SK-N-SH (cell line): ENCODE measurements at regions not wholly inside any gene's neighbourhood (a gene's known extent, or its start where the extent isn't known, plus 50 kb on each side); places are given as distances from the start of the nearest gene placed in this dataset.

Source experiments
- CTCF ChIA-PET: fragments of 300-600, 350-600 bp; formaldehyde crosslinking; extraction: SDS; loops from one replicate; lab custom pipeline; 2021; lab: Yijun Ruan, JAX
- POLR2A ChIA-PET: fragments of 350-600 bp; sonication (Branson Sonifier 250); formaldehyde crosslinking; extraction: SDS; loops from one replicate; lab custom pipeline; 2020; ENCODE audit warnings: antibody characterized with exemption, inconsistent platforms; lab: Yijun Ruan, JAX
- DNase-seq: peaks from one replicate; pipeline ENCODE4 v3.0.0; 2012
- H2AFZ ChIP-seq: fragments of 200-600 bp; sonication (generic); 2 replicates; pipeline ENCODE4 v1.8.1; 2016; ENCODE audit warnings: antibody characterized with exemption, mild to moderate bottlenecking, low read depth
- H3F3A ChIP-seq: fragments of 200-600 bp; sonication (generic); replicated peaks from 2 replicates; pipeline ENCODE3; 2016; ENCODE audit warnings: antibody characterized with exemption, mild to moderate bottlenecking; ENCODE audit not compliant: insufficient read depth
- H3K27ac ChIP-seq, 2 experiments: fragments of 200-500 bp in 1 of 2; fragments of 200-600 bp in 1 of 2; sonication (Bioruptor generic) in 1 of 2; sonication (generic), shearing (Covaris generic) in 1 of 2; 2 replicates each; pipeline versions ENCODE4 v1.5.1 to v1.6.1; 2014 to 2016; ENCODE audit warnings: low read depth in 2 of 2, inconsistent platforms in 1 of 2, low read length in 1 of 2, mild to moderate bottlenecking in 1 of 2, mixed read lengths in 1 of 2
- H3K27me3 ChIP-seq: fragments of 200-600 bp; sonication (generic), shearing (Covaris generic); 2 replicates; pipeline ENCODE4 v1.6.1; 2016; ENCODE audit warnings: mixed run types; ENCODE audit not compliant: insufficient read depth
- H3K36me3 ChIP-seq, 2 experiments: fragments of 200-500 bp in 1 of 2; fragments of 200-600 bp in 1 of 2; sonication (Bioruptor generic) in 1 of 2; sonication (generic) in 1 of 2; replicated peaks in 1 of 2; 2 replicates each; pipeline versions ENCODE3 to v1.5.1; 2014 to 2016; ENCODE audit warnings: low read length in 1 of 2, mild to moderate bottlenecking in 1 of 2; ENCODE audit not compliant: insufficient read depth in 2 of 2, control insufficient read depth in 1 of 2
- H3K4me1 ChIP-seq, 2 experiments: fragments of 200-500 bp in 1 of 2; fragments of 200-600 bp in 1 of 2; sonication (Bioruptor generic) in 1 of 2; sonication (generic), shearing (Covaris generic) in 1 of 2; 2 replicates each; pipeline versions ENCODE4 v1.5.1 to v1.6.1; 2014 to 2016; ENCODE audit warnings: low read depth in 1 of 2, low read length in 1 of 2, mixed run types in 1 of 2; ENCODE audit not compliant: insufficient read depth in 2 of 2, control insufficient read depth in 1 of 2
- H3K4me2 ChIP-seq: fragments of 200-600 bp; sonication (generic), shearing (Covaris generic); 2 replicates; pipeline ENCODE4 v1.6.1; 2017; ENCODE audit warnings: mixed run types
- H3K4me3 ChIP-seq, 2 experiments: fragments of 200-500 bp in 1 of 2; fragments of 200-600 bp in 1 of 2; sonication (Bioruptor generic) in 1 of 2; sonication (generic), shearing (Covaris generic) in 1 of 2; 2 replicates each; pipeline versions ENCODE4 v1.5.1 to v1.8.1; 2014 to 2016; ENCODE audit warnings: low read depth in 2 of 2, inconsistent platforms in 1 of 2, low read length in 1 of 2, mild to moderate bottlenecking in 1 of 2, mixed read lengths in 1 of 2, moderate library complexity in 1 of 2
- H3K79me2 ChIP-seq: fragments of 200-600 bp; sonication (generic); 2 replicates; pipeline ENCODE4 v1.8.1; 2017; ENCODE audit warnings: mild to moderate bottlenecking; ENCODE audit not compliant: insufficient read depth
- H3K9ac ChIP-seq: fragments of 200-600 bp; sonication (generic); 2 replicates; pipeline ENCODE4 v1.6.1; 2017; ENCODE audit warnings: mixed run types
- H3K9me2 ChIP-seq: fragments of 200-600 bp; sonication (generic); 2 replicates; pipeline ENCODE4 v1.6.1; 2017; ENCODE audit warnings: mixed run types
- H3K9me3 ChIP-seq: fragments of 200-600 bp; sonication (generic); 2 replicates; pipeline ENCODE4 v1.6.1; 2017; ENCODE audit warnings: mixed run types, mild to moderate bottlenecking, moderate library complexity
- H4K20me1 ChIP-seq: fragments of 200-600 bp; sonication (generic); 2 replicates; pipeline ENCODE4 v1.6.1; 2017; ENCODE audit warnings: mild to moderate bottlenecking, mixed run types; ENCODE audit not compliant: insufficient read depth
- CHD2 ChIP-seq: fragments of 150-350 bp; IDR thresholded peaks from 2 replicates; pipeline ENCODE4 v1.6.1; 2018; ENCODE audit warnings: low read length; ENCODE audit not compliant: partially characterized antibody
- CTCF ChIP-seq: fragments of 200-600 bp; sonication (generic); IDR thresholded peaks from 2 replicates; pipeline ENCODE4 v1.6.1; 2017; ENCODE audit warnings: antibody characterized with exemption, mild to moderate bottlenecking, moderate library complexity
- ELF1 ChIP-seq: IDR thresholded peaks from 2 replicates; pipeline ENCODE4 v1.4.0; 2012
- EZH2phosphoT487 ChIP-seq: fragments of 200-600 bp; sonication (generic); IDR thresholded peaks from 2 replicates; pipeline ENCODE4 v1.6.1; 2017; ENCODE audit warnings: low read depth, mixed run types, mild to moderate bottlenecking, antibody characterized with exemption, moderate library complexity, borderline replicate concordance
- FOSL2 ChIP-seq: IDR thresholded peaks from 2 replicates; pipeline ENCODE4 v1.4.0; 2012; ENCODE audit warnings: low read depth, mild to moderate bottlenecking, moderate library complexity, borderline replicate concordance
- FOXJ3 ChIP-seq: sonication (generic); formaldehyde crosslinking; IDR thresholded peaks from 2 replicates; pipeline ENCODE4 v1.5.1; 2020; ENCODE audit warnings: mild to moderate bottlenecking, missing genetic modification reagents
- FOXM1 ChIP-seq: IDR thresholded peaks from 2 replicates; pipeline ENCODE4 v1.4.0; 2012; ENCODE audit warnings: low read depth, mild to moderate bottlenecking
- GABPA ChIP-seq: IDR thresholded peaks from 2 replicates; pipeline ENCODE4 v1.4.0; 2012; ENCODE audit warnings: low read depth, mild to moderate bottlenecking
- GATA2 ChIP-seq: sonication (generic); formaldehyde crosslinking; IDR thresholded peaks from 2 replicates; pipeline ENCODE4 v1.5.0; 2020; ENCODE audit warnings: mild to moderate bottlenecking, missing genetic modification reagents
- JUND ChIP-seq: IDR thresholded peaks from 2 replicates; pipeline ENCODE4 v1.4.0; 2012
- MXI1 ChIP-seq: IDR thresholded peaks from 2 replicates; pipeline ENCODE4 v1.6.1; 2012; ENCODE audit warnings: mild to moderate bottlenecking, low read depth, low read length, improper control_type of control experiment
- NFIC ChIP-seq: IDR thresholded peaks from 2 replicates; pipeline ENCODE4 v1.4.0; 2012; ENCODE audit warnings: borderline replicate concordance
- NRF1 ChIP-seq: IDR thresholded peaks from 2 replicates; pipeline ENCODE4 v1.6.1; 2012; ENCODE audit warnings: low read depth, mild to moderate bottlenecking, low read length
- PBX3 ChIP-seq: IDR thresholded peaks from 2 replicates; pipeline ENCODE4; 2012
- RXRA ChIP-seq: IDR thresholded peaks from 2 replicates; pipeline ENCODE4 v1.4.0; 2012; ENCODE audit warnings: low read depth, mild to moderate bottlenecking, borderline replicate concordance
- SIN3A ChIP-seq: IDR thresholded peaks from 2 replicates; pipeline ENCODE4 v1.6.1; 2012; ENCODE audit warnings: low read depth, mild to moderate bottlenecking, low read length, moderate library complexity, borderline replicate concordance
- TAF1 ChIP-seq: IDR thresholded peaks from 2 replicates; pipeline ENCODE4 v1.6.1; 2012; ENCODE audit warnings: low read depth, mild to moderate bottlenecking, low read length, moderate library complexity, borderline replicate concordance
- TCF12 ChIP-seq: IDR thresholded peaks from 2 replicates; pipeline ENCODE4 v1.4.0; 2012
- TEAD4 ChIP-seq: IDR thresholded peaks from 2 replicates; pipeline ENCODE4 v1.4.0; 2012; ENCODE audit warnings: mild to moderate bottlenecking, borderline replicate concordance; ENCODE audit not compliant: insufficient read depth
- USF2 ChIP-seq: fragments of 150-350 bp; IDR thresholded peaks from 2 replicates; pipeline ENCODE4 v1.6.1; 2017; ENCODE audit warnings: antibody characterized with exemption, low read length, low read depth, borderline replicate concordance
- WGBS: methylation state at CpG from one replicate; pipeline ENCODE4 v1.1.6; 2017; ENCODE audit warnings: low lambda C conversion rate; 5-methylcytosine and 5-hydroxymethylcytosine counted together
- TF ChIP-seq, protein P1 (sequence below): IDR thresholded peaks from 2 replicates; pipeline ENCODE4 v1.4.0; 2012; ENCODE audit warnings: low read depth, borderline replicate concordance
- TF ChIP-seq, protein P2 (sequence below): IDR thresholded peaks from 2 replicates; pipeline ENCODE4 v1.4.0; 2012; ENCODE audit warnings: low read depth
- TF ChIP-seq, protein P3 (sequence below): IDR thresholded peaks from 2 replicates; pipeline ENCODE4 v1.6.1; 2012; ENCODE audit warnings: mild to moderate bottlenecking, low read depth, low read length, moderate library complexity
- TF ChIP-seq, protein P4 (sequence below): IDR thresholded peaks from 2 replicates; pipeline ENCODE4 v1.4.0; 2012; ENCODE audit warnings: low read depth, borderline replicate concordance

DNA sequence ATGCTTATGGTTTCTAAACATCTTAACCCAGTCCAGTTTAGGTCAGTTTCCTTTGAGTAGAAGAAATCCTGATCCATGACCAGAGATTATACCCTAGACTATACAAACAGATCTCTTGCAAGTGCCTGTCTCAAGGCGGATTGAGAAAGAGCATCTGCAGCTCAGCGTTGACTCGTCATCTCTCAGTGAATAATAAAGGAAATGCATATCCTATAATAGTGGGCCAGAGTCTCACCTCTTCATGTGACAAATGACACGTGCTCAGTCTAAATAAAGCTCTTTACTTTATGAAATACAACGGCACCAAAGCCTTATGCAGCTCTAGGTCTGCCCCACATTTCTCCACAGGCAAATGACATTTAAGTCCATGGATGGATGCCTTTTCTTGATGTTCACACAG lies 179.4 kb upstream of the NR3C1 start:
- no peaks in the 10 kb centered on the region for H3K36me3 ChIP-seq
- H3K4me3 ChIP-seq: no peak overlapping the region
- ChIA-PET CTCF (interaction anchor here (1.1 to 1.2 kb wide), 3 partner anchors 10 to 17 kb away, joined by 3 to 4 read pairs (median 4); no protein-coding TSS in a partner anchor), POLR2A (no interaction called here)
- H3F3A ChIP-seq: no peaks in the 10 kb centered on the region
- 28% methylated on average over 5 of the region's 5 CpGs for WGBS
- H3K79me2 ChIP-seq: no peaks in the 10 kb centered on the region
- no peak for DNase-seq
- H2AFZ ChIP-seq: no peak overlapping the region; the same call in 1 of the 2 replicates
- no peaks in the 10 kb centered on the region for H3K4me1 ChIP-seq
- H4K20me1 ChIP-seq: no peaks in the 10 kb centered on the region
- H3K27me3 ChIP-seq: no peaks in the 10 kb centered on the region
- TF ChIP-seq MXI1 (no peak), FOXJ3 (CRISPR knock-in tag) (no peak), CTCF (no peak), SIN3A (no peak), ELF1 (no peak), RXRA (no peak), GABPA (no peak), NFIC (no peak), EZH2phosphoT487 (no peak), TAF1 (no peak), TCF12 (peak; percentile 59), GATA2 (CRISPR knock-in tag) (no peak), USF2 (no peak), FOXM1 (no peak), FOSL2 (0 out of 2 replicates have a peak, but pooled peaks have one; percentile 47), PBX3 (peak; percentile 29; the same call in 1 of the 2 replicates), TEAD4 (no peak), JUND (no peak), CHD2 (no peak), NRF1 (no peak)
- TF ChIP-seq, protein P1, sequence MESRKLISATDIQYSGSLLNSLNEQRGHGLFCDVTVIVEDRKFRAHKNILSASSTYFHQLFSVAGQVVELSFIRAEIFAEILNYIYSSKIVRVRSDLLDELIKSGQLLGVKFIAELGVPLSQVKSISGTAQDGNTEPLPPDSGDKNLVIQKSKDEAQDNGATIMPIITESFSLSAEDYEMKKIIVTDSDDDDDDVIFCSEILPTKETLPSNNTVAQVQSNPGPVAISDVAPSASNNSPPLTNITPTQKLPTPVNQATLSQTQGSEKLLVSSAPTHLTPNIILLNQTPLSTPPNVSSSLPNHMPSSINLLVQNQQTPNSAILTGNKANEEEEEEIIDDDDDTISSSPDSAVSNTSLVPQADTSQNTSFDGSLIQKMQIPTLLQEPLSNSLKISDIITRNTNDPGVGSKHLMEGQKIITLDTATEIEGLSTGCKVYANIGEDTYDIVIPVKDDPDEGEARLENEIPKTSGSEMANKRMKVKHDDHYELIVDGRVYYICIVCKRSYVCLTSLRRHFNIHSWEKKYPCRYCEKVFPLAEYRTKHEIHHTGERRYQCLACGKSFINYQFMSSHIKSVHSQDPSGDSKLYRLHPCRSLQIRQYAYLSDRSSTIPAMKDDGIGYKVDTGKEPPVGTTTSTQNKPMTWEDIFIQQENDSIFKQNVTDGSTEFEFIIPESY: no peak
- TF ChIP-seq, protein P2, sequence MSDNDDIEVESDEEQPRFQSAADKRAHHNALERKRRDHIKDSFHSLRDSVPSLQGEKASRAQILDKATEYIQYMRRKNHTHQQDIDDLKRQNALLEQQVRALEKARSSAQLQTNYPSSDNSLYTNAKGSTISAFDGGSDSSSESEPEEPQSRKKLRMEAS: peak; percentile 68
- TF ChIP-seq, protein P3, sequence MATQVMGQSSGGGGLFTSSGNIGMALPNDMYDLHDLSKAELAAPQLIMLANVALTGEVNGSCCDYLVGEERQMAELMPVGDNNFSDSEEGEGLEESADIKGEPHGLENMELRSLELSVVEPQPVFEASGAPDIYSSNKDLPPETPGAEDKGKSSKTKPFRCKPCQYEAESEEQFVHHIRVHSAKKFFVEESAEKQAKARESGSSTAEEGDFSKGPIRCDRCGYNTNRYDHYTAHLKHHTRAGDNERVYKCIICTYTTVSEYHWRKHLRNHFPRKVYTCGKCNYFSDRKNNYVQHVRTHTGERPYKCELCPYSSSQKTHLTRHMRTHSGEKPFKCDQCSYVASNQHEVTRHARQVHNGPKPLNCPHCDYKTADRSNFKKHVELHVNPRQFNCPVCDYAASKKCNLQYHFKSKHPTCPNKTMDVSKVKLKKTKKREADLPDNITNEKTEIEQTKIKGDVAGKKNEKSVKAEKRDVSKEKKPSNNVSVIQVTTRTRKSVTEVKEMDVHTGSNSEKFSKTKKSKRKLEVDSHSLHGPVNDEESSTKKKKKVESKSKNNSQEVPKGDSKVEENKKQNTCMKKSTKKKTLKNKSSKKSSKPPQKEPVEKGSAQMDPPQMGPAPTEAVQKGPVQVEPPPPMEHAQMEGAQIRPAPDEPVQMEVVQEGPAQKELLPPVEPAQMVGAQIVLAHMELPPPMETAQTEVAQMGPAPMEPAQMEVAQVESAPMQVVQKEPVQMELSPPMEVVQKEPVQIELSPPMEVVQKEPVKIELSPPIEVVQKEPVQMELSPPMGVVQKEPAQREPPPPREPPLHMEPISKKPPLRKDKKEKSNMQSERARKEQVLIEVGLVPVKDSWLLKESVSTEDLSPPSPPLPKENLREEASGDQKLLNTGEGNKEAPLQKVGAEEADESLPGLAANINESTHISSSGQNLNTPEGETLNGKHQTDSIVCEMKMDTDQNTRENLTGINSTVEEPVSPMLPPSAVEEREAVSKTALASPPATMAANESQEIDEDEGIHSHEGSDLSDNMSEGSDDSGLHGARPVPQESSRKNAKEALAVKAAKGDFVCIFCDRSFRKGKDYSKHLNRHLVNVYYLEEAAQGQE: no peak
- TF ChIP-seq, protein P4, sequence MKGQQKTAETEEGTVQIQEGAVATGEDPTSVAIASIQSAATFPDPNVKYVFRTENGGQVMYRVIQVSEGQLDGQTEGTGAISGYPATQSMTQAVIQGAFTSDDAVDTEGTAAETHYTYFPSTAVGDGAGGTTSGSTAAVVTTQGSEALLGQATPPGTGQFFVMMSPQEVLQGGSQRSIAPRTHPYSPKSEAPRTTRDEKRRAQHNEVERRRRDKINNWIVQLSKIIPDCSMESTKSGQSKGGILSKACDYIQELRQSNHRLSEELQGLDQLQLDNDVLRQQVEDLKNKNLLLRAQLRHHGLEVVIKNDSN: no peak
- TF ChIP-seq, all 33 proteins: peak for 4
- no peak overlapping the region for H3K27ac ChIP-seq
- H3K4me2 ChIP-seq: no peak overlapping the region
- no peak overlapping the region for H3K9ac ChIP-seq
- no peaks in the 10 kb centered on the region for H3K9me3 ChIP-seq
- no peaks in the 10 kb centered on the region for H3K9me2 ChIP-seq
